Tibial nerve (tissue), 3 donors: ENCODE measurements at regions not wholly inside any gene's neighbourhood (a gene's known extent, or its start where the extent isn't known, plus 50 kb on each side); places are given as distances from the start of the nearest gene placed in this dataset.

Experiments used
- EP300 ChIP-seq, 2 donors: sonication (generic); formaldehyde crosslinking; IDR thresholded peaks; one replicate each; pipeline ENCODE4 v1.6.1; 2017; ENCODE audit warnings: antibody characterized with exemption in 2 of 2, mild to moderate bottlenecking in 1 of 2
- POLR2A ChIP-seq, 2 donors: fragments of 450-650 bp; IDR thresholded peaks; one replicate each; pipeline ENCODE4 v1.6.1; 2017; ENCODE audit warnings: antibody characterized with exemption in 2 of 2, mild to moderate bottlenecking in 2 of 2, moderate library complexity in 2 of 2

DNA sequence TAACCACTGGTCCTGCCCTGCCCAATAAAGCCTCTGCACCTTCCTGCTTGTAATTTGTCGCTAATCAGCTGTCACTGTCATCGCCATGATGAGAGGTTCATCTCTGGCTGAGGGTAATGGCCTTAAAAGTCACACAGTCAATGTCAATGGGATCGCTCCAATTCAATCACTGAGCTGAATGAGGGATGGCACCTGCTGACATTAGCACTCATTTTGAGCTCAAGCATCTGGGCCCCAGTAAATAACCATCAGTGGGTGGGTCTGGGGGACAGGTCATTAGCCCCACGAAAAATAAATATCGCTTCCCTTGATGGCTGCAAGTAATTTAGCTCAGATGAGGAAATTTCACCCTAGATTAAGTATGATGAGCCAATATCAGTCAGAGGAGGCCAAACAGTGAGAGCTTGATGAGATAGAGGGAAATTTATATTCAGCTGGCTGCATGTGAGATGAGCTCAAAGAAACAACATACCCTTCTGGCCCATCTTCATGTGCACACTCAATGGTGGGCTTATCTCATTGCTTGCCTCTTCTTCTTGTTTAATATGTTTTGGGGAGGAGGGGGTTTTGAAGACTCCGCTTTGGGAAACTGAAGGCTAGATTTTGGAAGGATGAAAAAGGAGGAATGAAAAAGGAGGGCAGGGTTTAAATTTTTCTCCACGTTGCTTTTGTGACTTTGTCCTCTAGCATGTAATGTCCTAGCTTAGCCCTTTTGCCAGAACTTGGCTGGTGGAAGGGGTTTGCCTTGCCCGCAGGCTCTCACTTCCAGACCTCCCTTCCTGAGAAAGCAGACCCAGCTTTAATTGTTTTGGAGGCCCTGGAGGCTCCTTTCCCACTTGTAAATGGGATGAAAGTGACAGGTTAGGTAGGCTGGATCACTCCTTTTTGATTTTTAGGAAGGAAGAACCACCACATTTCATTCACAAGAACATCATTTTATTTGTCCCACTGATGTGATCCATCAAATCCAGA lies 84.8 kb upstream of the PAQR3 start:
- TF ChIP-seq EP300 (IDR thresholded peaks at IDR 0.05) = no peak
- TF ChIP-seq POLR2A (IDR thresholded peaks at IDR 0.05) = no peak
